Fibroblast of lung (primary cell): ENCODE measurements at regions not wholly inside any gene's neighbourhood (a gene's known extent, or its start where the extent isn't known, plus 50 kb on each side); places are given as distances from the start of the nearest gene placed in this dataset.

Source experiments
- DNase-seq, 2 donors: peaks; one replicate each; pipeline versions ENCODE4 v3.0.0 to v3.0.0-alpha.2; 2010; ENCODE audit warnings: low read depth in 2 of 2
- H2AFZ ChIP-seq: 2 replicates; pipeline ENCODE4 v1.5.1; 2012; ENCODE audit warnings: low read length, control low read depth, inconsistent platforms
- H3K27ac ChIP-seq: 2 replicates; pipeline ENCODE4 v1.5.1; 2011; ENCODE audit warnings: low read length, control low read depth; ENCODE audit not compliant: insufficient read depth
- H3K27me3 ChIP-seq: 2 replicates; pipeline ENCODE4 v1.5.1; 2011; ENCODE audit warnings: mild to moderate bottlenecking, low read length; ENCODE audit not compliant: control insufficient read depth, insufficient read depth
- H3K36me3 ChIP-seq: 2 replicates; pipeline ENCODE4 v1.5.1; 2011; ENCODE audit warnings: low read length; ENCODE audit not compliant: control insufficient read depth, insufficient read depth
- H3K4me1 ChIP-seq: 2 replicates; pipeline ENCODE4 v1.5.1; 2011; ENCODE audit warnings: low read length; ENCODE audit not compliant: control insufficient read depth, insufficient read depth; ENCODE audit errors: extremely low read depth
- H3K4me2 ChIP-seq: 2 replicates; pipeline ENCODE4 v1.5.1; 2011; ENCODE audit warnings: low read length, control low read depth; ENCODE audit not compliant: insufficient read depth; ENCODE audit errors: extremely low read depth
- H3K4me3 ChIP-seq, 4 experiments: fragments of 200-600 bp in 1 of 4; sonication (generic) in 1 of 4; replicated peaks in 1 of 4; 2 replicates each; pipeline ENCODE4 v1.5.1; 2011 to 2016; ENCODE audit warnings: low read length in 4 of 4, low read depth in 3 of 4, mild to moderate bottlenecking in 3 of 4, control low read depth in 2 of 4, inconsistent platforms in 1 of 4, mixed read lengths in 1 of 4; ENCODE audit not compliant: insufficient read depth in 1 of 4; ENCODE audit errors: control extremely low read depth in 1 of 4
- H3K79me2 ChIP-seq: 2 replicates; pipeline ENCODE4 v1.5.1; 2012; ENCODE audit warnings: mild to moderate bottlenecking, low read length, inconsistent platforms; ENCODE audit not compliant: control insufficient read depth, insufficient read depth
- H3K9ac ChIP-seq: 2 replicates; pipeline ENCODE4 v1.5.1; 2011; ENCODE audit warnings: mild to moderate bottlenecking, low read length, control low read depth; ENCODE audit not compliant: insufficient read depth
- H3K9me3 ChIP-seq: 2 replicates; pipeline ENCODE4 v1.5.1; 2012; ENCODE audit warnings: low read depth, low read length; ENCODE audit not compliant: control insufficient read depth, insufficient read depth
- H4K20me1 ChIP-seq: 2 replicates; pipeline ENCODE4 v1.5.1; 2011; ENCODE audit warnings: low read length; ENCODE audit not compliant: control insufficient read depth, insufficient read depth; ENCODE audit errors: extremely low read depth
- EZH2 ChIP-seq: IDR thresholded peaks from 2 replicates; pipeline ENCODE4 v1.5.1; 2012; ENCODE audit warnings: low read length, control low read depth, mild to moderate bottlenecking; ENCODE audit errors: missing control alignments
- TF ChIP-seq, protein P1 (sequence below), 2 donors: IDR thresholded peaks in 1 of 2; conservative IDR thresholded peaks in 1 of 2; 1 replicate in 1 of 2; 2 replicates in 1 of 2; pipeline ENCODE4 v1.5.1; 2011 to 2012; ENCODE audit warnings: low read length in 2 of 2, control low read depth in 1 of 2, inconsistent platforms in 1 of 2, low read depth in 1 of 2, mild to moderate bottlenecking in 1 of 2

DNA sequence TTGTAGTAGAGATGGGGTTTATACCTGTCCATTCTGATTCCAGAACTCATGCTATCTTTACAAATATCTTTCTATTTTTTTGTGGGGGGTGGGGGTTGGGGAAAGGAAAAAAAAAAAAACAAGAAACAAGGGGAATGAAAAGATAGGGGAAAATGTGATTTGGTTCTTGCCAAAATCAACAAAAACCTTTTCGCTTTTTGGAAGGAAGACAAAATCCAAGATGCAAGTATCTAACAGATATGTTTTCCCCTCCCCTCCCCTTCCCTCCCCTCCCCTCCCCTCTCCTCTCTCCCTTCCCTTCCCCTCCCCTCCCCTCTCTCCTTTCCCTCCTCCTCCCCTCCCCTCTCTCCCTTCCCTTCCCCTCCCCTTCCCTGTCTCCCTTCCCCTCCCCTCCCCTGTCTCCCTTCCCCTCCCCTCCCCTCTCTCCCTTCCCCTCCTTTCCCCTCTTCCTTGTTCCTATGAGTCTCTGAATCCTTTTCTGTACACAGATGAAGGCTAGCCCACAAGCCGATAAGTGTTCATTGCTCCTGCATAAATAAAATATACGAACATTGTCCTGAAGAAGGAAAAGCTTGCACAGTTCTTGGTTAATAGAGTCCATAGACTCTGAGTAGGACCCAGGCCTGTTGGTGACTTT is 551.9 kb downstream of the EDEM1 start:
- Histone ChIP-seq H3K4me3 (no peak overlapping the region), H3K9me3 (no peaks in the 10 kb centered on the region), H2AFZ (no peak overlapping the region), H3K79me2 (no peaks in the 10 kb centered on the region), H3K36me3 (no peaks in the 10 kb centered on the region), H3K27me3 (no peaks in the 10 kb centered on the region), H3K9ac (no peak overlapping the region), H4K20me1 (no peaks in the 10 kb centered on the region), H3K4me1 (no peaks in the 10 kb centered on the region), H3K27ac (no peak overlapping the region), H3K4me2 (no peak overlapping the region)
- no peak for DNase-seq
- TF ChIP-seq, protein P1, sequence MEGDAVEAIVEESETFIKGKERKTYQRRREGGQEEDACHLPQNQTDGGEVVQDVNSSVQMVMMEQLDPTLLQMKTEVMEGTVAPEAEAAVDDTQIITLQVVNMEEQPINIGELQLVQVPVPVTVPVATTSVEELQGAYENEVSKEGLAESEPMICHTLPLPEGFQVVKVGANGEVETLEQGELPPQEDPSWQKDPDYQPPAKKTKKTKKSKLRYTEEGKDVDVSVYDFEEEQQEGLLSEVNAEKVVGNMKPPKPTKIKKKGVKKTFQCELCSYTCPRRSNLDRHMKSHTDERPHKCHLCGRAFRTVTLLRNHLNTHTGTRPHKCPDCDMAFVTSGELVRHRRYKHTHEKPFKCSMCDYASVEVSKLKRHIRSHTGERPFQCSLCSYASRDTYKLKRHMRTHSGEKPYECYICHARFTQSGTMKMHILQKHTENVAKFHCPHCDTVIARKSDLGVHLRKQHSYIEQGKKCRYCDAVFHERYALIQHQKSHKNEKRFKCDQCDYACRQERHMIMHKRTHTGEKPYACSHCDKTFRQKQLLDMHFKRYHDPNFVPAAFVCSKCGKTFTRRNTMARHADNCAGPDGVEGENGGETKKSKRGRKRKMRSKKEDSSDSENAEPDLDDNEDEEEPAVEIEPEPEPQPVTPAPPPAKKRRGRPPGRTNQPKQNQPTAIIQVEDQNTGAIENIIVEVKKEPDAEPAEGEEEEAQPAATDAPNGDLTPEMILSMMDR (conservative IDR thresholded peaks at IDR 0.05 in 1 of 2, IDR thresholded peaks at IDR 0.05 in 1 of 2; ENCODE audit: low read depth in 1 of 2, low read length in 2 of 2) = no peak
- no peak for TF ChIP-seq EZH2

DNA sequence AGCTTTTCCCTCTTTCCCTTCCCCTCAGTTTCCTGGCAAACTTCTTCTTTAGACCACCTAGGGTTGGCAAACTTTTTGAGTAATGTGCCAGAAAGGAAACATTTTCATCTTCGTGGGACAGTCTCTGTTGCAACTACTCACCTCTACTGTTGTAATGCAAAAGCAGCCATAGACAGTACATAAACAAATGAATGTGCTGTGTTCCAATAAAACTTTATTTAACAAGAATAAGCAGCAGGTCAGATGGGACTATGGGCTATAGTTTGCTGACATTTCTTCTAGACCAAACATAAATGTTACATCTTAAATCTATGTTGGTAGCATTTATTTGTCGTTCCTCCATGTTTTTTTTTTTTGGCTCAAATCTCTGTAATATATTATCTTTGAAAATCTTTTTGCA is 552.4 kb downstream of the EDEM1 start:
- no peak for DNase-seq
- Histone ChIP-seq H3K27ac (no peak overlapping the region), H3K4me2 (no peak overlapping the region), H3K27me3 (no peaks in the 10 kb centered on the region), H3K9me3 (no peaks in the 10 kb centered on the region), H2AFZ (no peak overlapping the region), H3K9ac (no peak overlapping the region), H4K20me1 (no peaks in the 10 kb centered on the region), H3K79me2 (no peaks in the 10 kb centered on the region), H3K36me3 (no peaks in the 10 kb centered on the region), H3K4me3 (no peak overlapping the region), H3K4me1 (no peaks in the 10 kb centered on the region)
- TF ChIP-seq EZH2 = no peak
- TF ChIP-seq, protein P1 (conservative IDR thresholded peaks at IDR 0.05 in 1 of 2, IDR thresholded peaks at IDR 0.05 in 1 of 2; ENCODE audit: low read depth in 1 of 2, low read length in 2 of 2) = no peak

DNA sequence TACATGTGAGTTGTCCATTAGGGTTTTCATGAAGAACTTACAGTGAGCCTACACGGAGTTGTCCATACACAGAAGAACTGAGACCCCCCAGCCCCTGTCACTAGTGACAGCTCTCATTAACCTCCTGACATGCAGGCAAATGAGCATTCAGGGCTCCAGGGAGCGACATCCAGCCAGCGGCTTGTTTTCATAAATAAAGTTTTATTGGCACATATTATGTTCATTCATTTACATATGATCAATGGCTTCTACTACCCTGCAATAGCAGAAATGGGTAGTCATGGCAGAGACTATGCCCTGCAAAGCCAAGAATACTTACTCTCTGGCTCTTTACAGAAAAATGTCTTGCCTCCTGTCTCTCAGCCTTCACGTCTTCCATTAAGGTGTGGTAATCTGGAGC is 553.5 kb downstream of the EDEM1 start:
- no peak overlapping the region for H3K4me2 ChIP-seq
- TF ChIP-seq EZH2 = no peak
- TF ChIP-seq, protein P1 (conservative IDR thresholded peaks at IDR 0.05 in 1 of 2, IDR thresholded peaks at IDR 0.05 in 1 of 2; ENCODE audit: low read depth in 1 of 2, low read length in 2 of 2) = no peak
- no peak overlapping the region for H2AFZ ChIP-seq
- no peaks in the 10 kb centered on the region for H3K79me2 ChIP-seq
- no peaks in the 10 kb centered on the region for H3K36me3 ChIP-seq
- no peaks in the 10 kb centered on the region for H3K4me1 ChIP-seq
- no peaks in the 10 kb centered on the region for H4K20me1 ChIP-seq
- no peak overlapping the region for H3K4me3 ChIP-seq
- no peak for DNase-seq
- H3K27ac ChIP-seq = no peak overlapping the region
- no peaks in the 10 kb centered on the region for H3K9me3 ChIP-seq
- no peaks in the 10 kb centered on the region for H3K27me3 ChIP-seq
- no peak overlapping the region for H3K9ac ChIP-seq
